Activated effector memory CD4-positive, alpha-beta T cell treated with anti-CD3 and anti-CD28 coated beads, Interleukin-2, amount 50 U/mL, for 16 hours (primary cell): ENCODE measurements at regions not wholly inside any gene's neighbourhood (a gene's known extent, or its start where the extent isn't known, plus 50 kb on each side); places are given as distances from the start of the nearest gene placed in this dataset.
"Not testable (repeated sequence)": the region's sequence is repeated elsewhere in the genome, so short reads cannot be mapped to it uniquely, and the experiment has no call there.

Source experiments
- DNase-seq: peaks from one replicate; pipeline ENCODE4 v3.0.0-alpha.2; 2020

- no peak for DNase-seq
These were observed 204.5 kb downstream of the RAB38 start for GRCh38 chr11:87970762-87971161.

GRCh38 chr11:87967459-87967858 is 207.8 kb downstream of the RAB38 start:
- DNase-seq: no peak

- no peak for DNase-seq
These were observed 208.5 kb downstream of the RAB38 start for GRCh38 chr11:87966694-87967093.

GRCh38 chr11:87966216-87966615 is 209.0 kb downstream of the RAB38 start:
- no peak for DNase-seq

GRCh38 chr11:87961606-87962005 is 213.6 kb downstream of the RAB38 start:
- no peak for DNase-seq

- no peak for DNase-seq
These were observed 217.3 kb downstream of the RAB38 start for GRCh38 chr11:87957961-87958360.

GRCh38 chr11:87954476-87954875 is 220.8 kb downstream of the RAB38 start:
- no peak for DNase-seq

GRCh38 chr11:87942786-87943185 is 232.5 kb downstream of the RAB38 start:
- no peak for DNase-seq

- DNase-seq: no peak
These were observed 241.1 kb downstream of the RAB38 start for GRCh38 chr11:87934182-87934581.

- no peak for DNase-seq
These were observed 248.8 kb downstream of the RAB38 start for GRCh38 chr11:87926250-87926970.

- DNase-seq: no peak
These were observed 251.1 kb downstream of the RAB38 start for GRCh38 chr11:87924125-87924524.

GRCh38 chr11:87917111-87917510 is 258.1 kb downstream of the RAB38 start:
- DNase-seq: no peak

- no peak for DNase-seq
These were observed 266.1 kb downstream of the RAB38 start for GRCh38 chr11:87909178-87909577.

- no peak for DNase-seq
These were observed 267.2 kb downstream of the RAB38 start for GRCh38 chr11:87908086-87908485.

- no peak for DNase-seq
These were observed 271.9 kb downstream of the RAB38 start for GRCh38 chr11:87903345-87903744.

GRCh38 chr11:87901341-87901740 is 273.9 kb downstream of the RAB38 start:
- DNase-seq: no peak

GRCh38 chr11:87897921-87898320 is 277.3 kb downstream of the RAB38 start:
- no peak for DNase-seq

GRCh38 chr11:87897071-87897470 is 278.2 kb downstream of the RAB38 start:
- no peak for DNase-seq

GRCh38 chr11:87894961-87895360 is 280.3 kb downstream of the RAB38 start:
- DNase-seq: no peak

GRCh38 chr11:87892291-87892690 is 283.0 kb downstream of the RAB38 start:
- no peak for DNase-seq

- DNase-seq: no peak
These were observed 286.1 kb downstream of the RAB38 start for GRCh38 chr11:87889126-87889525.

GRCh38 chr11:87885084-87885483 is 290.2 kb downstream of the RAB38 start:
- DNase-seq: not testable (repeated sequence)

- no peak for DNase-seq
These were observed 296.1 kb downstream of the RAB38 start for GRCh38 chr11:87879118-87879517.

- no peak for DNase-seq
These were observed 296.8 kb downstream of the RAB38 start for GRCh38 chr11:87878373-87878825.

- no peak for DNase-seq
These were observed 304.2 kb downstream of the RAB38 start for GRCh38 chr11:87871056-87871455.
